ENCODE measurements at regions not wholly inside any gene's neighbourhood (a gene's known extent, or its start where the extent isn't known, plus 50 kb on each side); places are given as distances from the start of the nearest gene placed in this dataset.
"Not testable (repeated sequence)": the region's sequence is repeated elsewhere in the genome, so short reads cannot be mapped to it uniquely, and the experiment has no call there.

DNA sequence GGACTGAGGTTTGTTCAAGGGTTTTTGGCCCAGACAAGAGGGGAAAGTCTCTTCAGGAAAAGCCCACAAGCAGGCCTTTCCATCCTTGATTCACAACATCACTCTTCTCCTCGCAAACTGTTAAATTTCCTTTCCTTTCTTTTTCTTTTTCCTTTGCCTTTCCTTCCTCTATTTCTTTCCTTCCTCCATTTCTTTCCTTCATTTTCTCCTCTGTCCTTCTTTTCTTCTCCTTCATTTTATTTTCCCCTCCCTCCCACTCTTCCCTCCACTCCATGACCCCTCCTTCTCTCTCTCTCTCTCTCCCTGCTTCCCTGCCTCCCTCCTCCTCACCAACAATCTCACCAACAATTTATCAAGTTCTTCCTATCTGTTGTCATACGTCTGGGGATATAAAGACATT, 89.1 kb downstream of the FAM72B start:
- H3K9me3 Mint-ChIP-seq (ENCODE audit: low read depth); H3K27ac Mint-ChIP-seq; DNase-seq; ATAC-seq; H3K4me1 Mint-ChIP-seq; H3K36me3 Mint-ChIP-seq (ENCODE audit: low read depth); CTCF ChIA-PET; H3K4me3 Mint-ChIP-seq; H3K27me3 Mint-ChIP-seq; intact Hi-C loops (cut with DNase I, micrococcal nuclease); POLR2A ChIA-PET: not testable (repeated sequence)

DNA sequence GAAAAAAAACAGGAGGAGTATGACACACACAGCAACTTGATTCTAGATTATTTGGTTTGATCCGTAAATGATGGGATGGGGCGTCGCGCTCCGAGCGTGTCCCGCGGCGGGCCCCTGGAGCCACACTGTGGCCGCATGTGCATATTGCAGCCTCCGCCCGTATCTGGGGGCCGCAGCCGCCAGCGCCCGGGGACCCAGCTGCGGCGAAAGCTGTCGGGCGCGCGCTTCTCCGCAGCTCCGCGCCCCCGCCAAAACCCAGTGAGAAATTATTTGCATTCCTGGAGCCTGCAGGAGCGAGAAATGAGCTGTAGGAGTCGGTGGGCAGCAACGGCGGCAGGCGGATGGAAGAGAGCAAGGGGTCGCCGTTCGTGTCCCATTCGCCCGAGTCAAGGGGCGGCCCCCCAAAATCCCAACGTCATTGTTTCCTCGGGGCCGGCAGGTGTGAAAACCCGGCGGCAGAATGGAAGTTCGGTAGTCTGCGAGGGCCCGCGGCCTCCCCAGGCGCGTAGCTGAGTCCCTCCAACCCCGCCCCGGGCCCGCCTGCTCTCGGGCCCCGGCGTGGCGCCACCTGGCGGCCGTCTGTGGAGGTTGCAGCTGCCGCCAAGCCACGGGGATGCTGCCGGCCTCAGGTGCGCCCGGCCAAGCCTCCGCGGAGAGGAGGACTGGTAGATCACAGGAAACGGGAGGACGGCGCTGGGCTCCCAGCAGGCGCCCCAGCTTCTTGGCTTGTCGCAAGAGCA, 86.8 kb downstream of the FAM72B start:
- CTCF ChIA-PET, result interaction anchor here (0.6 kb wide), 1 partner anchor 80 kb away, joined by 4 read pairs; no protein-coding TSS in a partner anchor

DNA sequence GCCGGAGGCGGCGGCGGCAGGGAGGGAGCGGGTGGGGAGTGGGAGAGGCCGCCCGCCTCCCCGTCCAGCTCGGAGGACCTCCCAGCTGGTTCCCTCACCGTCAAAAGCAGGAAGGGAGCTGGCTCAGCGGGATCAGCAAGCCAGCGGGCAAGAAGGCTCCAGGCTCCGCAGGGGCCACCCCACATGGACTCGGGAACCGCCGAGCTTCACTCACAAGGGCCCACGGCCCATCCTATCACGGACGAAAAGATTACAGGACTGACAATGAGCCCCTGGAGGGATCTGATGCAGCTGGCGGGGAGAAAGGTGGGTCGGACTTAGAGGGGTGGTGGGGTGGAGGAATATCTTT, 86.3 kb downstream of the FAM72B start:
- H3K27ac Mint-ChIP-seq; H3K4me1 Mint-ChIP-seq; ATAC-seq; CTCF ChIA-PET; POLR2A ChIA-PET; intact Hi-C loops (cut with DNase I, micrococcal nuclease); H3K9me3 Mint-ChIP-seq (ENCODE audit: low read depth); H3K27me3 Mint-ChIP-seq; DNase-seq; H3K36me3 Mint-ChIP-seq (ENCODE audit: low read depth): not testable (repeated sequence)
- peak overlapping the region; percentile 28 for H3K4me3 Mint-ChIP-seq

More for the DNA sequence above, 86.8 kb downstream of the FAM72B start:
- H3K36me3 Mint-ChIP-seq (ENCODE audit: low read depth); H3K4me1 Mint-ChIP-seq; intact Hi-C loops (cut with DNase I, micrococcal nuclease); H3K27me3 Mint-ChIP-seq; H3K9me3 Mint-ChIP-seq (ENCODE audit: low read depth); POLR2A ChIA-PET; H3K27ac Mint-ChIP-seq: not testable (repeated sequence)
- ATAC-seq (peak; percentile 92), DNase-seq (peak; percentile 91)
- H3K4me3 Mint-ChIP-seq, result peak overlapping the region; percentile 28

DNA sequence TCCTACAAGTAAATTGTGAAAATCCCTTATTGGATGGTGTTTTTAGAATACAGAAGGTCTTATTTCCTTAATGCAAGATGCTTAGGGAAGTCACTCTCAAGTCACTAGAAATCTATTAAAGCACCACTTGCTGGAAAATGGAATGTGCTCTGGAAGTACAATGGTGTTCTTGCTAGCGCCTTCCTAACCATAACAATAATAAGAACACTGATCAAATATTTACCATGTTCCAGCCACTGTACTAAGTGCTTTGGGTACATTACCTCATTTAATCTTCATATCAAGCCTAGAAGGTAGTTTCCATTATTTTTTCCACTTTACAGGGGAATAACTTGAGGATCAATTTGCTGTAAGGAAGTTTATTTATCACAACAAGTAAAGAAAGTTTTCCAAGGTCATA, 75.1 kb downstream of the FAM72B start:
- POLR2A ChIA-PET; H3K4me1 Mint-ChIP-seq; H3K4me3 Mint-ChIP-seq; intact Hi-C loops (cut with DNase I, micrococcal nuclease); H3K27me3 Mint-ChIP-seq; DNase-seq; ATAC-seq; H3K27ac Mint-ChIP-seq; H3K9me3 Mint-ChIP-seq (ENCODE audit: low read depth); H3K36me3 Mint-ChIP-seq (ENCODE audit: low read depth); CTCF ChIA-PET: not testable (repeated sequence)

DNA sequence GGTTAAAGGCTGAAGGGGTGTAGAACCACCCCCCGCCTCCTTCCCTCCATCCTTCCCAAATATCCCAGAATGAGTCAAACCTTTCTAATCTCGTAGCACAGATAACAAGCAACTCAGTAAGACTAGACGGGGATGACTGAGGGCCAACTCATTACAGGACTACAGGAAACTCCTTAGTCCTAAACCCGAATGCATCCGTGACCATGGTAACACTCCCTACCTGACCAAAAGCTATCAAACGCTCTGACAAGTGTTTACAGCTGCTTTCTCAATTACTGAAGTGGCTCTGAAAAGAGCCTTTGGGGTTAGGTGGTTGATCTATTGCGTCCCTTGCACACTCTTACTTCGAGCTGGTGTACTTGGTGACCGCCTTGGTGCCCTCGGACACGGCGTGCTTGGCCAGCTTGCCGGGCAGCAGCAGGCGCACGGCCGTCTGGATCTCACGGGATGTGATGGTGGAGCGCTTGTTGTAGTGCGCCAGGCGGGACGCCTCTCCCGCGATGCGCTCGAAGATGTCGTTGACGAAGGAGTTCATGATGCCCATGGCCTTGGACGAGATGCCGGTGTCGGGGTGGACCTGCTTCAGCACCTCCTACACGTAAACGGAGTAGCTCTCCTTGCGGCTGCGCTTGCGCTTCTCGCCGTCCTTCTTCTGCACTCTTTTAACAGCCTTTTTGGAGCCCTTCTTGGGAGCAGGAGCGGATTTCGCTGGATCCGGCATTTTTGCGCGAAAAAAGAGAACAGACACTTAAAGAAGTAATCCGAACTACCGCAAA, 67.4 kb downstream of the FAM72B start:
- H3K9me3 Mint-ChIP-seq (ENCODE audit: low read depth); POLR2A ChIA-PET; H3K36me3 Mint-ChIP-seq (ENCODE audit: low read depth); CTCF ChIA-PET; intact Hi-C loops (cut with DNase I, micrococcal nuclease); DNase-seq; H3K27me3 Mint-ChIP-seq; H3K4me3 Mint-ChIP-seq; H3K27ac Mint-ChIP-seq; H3K4me1 Mint-ChIP-seq: not testable (repeated sequence)
- ATAC-seq, result peak; percentile 39

DNA sequence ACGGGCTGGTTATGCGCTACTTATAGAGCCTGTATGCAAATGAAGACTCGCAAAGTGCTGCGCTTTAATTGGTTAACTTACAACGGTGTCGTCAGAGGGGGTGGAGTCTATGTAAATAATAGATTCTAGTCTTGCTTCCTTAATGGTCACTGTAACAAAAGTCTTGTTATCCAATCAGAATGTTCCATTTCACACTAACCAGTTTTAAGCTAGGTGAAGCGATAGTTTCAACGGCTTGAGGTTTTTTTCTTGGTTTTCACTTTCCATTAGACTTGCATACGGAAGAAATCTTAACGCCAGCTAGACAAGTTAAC, 66.9 kb downstream of the FAM72B start:
- CTCF ChIA-PET; H3K27ac Mint-ChIP-seq; H3K4me3 Mint-ChIP-seq; H3K4me1 Mint-ChIP-seq; DNase-seq; intact Hi-C loops (cut with DNase I, micrococcal nuclease); H3K36me3 Mint-ChIP-seq (ENCODE audit: low read depth); H3K9me3 Mint-ChIP-seq (ENCODE audit: low read depth); H3K27me3 Mint-ChIP-seq; POLR2A ChIA-PET: not testable (repeated sequence)
- ATAC-seq, result peak; percentile 70

DNA sequence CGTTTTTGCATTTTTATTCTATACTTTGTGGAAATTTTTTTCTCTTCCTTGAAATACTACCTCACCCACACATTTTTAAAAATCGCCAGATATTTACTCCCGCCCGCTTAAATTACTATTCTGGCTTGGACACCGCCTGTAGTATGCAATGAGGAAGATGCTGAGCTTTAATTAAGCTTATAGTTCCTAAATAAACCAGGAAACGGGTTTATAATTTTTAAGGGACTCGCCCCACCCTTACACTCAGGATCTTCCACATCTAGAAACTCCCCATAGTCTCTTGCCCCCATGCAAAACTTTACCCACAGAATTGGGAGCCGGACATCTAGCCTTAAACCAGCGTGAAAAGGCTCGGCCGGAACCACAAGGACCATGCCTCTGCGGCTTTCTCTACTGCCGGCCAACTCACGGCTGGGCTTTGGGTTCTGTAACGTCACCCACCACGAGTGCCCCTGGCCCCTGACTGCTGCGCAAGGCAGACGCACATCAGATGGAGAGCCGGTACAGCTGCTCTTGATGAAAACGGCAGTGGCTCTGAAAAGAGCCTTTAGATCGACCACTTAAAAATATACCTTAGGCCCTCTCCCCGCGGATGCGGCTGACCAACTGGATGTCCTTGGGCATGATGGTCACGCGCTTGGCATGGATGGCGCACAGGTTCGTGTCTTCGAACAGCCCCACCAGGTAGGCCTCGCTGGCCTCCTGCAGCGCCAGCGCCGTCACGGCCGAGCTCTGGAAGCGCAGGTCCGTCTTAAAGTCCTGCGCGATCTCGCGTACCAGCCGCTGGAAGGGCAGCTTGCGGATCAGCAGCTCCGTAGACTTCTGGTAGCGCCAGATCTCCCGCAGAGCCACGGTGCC, 66.3 kb downstream of the FAM72B start:
- H3K36me3 Mint-ChIP-seq (ENCODE audit: low read depth); CTCF ChIA-PET; H3K4me1 Mint-ChIP-seq; intact Hi-C loops (cut with DNase I, micrococcal nuclease); H3K9me3 Mint-ChIP-seq (ENCODE audit: low read depth); H3K27me3 Mint-ChIP-seq; POLR2A ChIA-PET; H3K27ac Mint-ChIP-seq: not testable (repeated sequence)
- peak; percentile 14 for DNase-seq
- H3K4me3 Mint-ChIP-seq, result peak overlapping the region; percentile 44
- peak; percentile 27 for ATAC-seq

Data from activated CD4-positive, alpha-beta T cell treated with anti-CD3 and anti-CD28 coated beads for 36 hours (primary cell).